Gastrocnemius medialis (tissue), 4 donors: ENCODE measurements at regions not wholly inside any gene's neighbourhood (a gene's known extent, or its start where the extent isn't known, plus 50 kb on each side); places are given as distances from the start of the nearest gene placed in this dataset.

Experiments
- ATAC-seq, 2 donors: fragments of 150-250 bp; one replicate each; pipeline ENCODE4 v1.9.1; 2016
- DNase-seq, 2 donors: peaks; one replicate each; pipeline ENCODE4 v3.0.0-alpha.2; 2019
- H3K27ac ChIP-seq, 4 donors: fragments of 200-600 bp; sonication (generic); 1 replicate in 1 of 4; 2 replicates in 3 of 4; pipeline ENCODE4 v1.5.1; 2016 to 2018; ENCODE audit warnings: mild to moderate bottlenecking in 2 of 4, moderate library complexity in 1 of 4
- H3K27me3 ChIP-seq, 3 donors: fragments of 200-600 bp; sonication (generic) in 2 of 3; 1 replicate in 1 of 3; 2 replicates in 2 of 3; pipeline versions ENCODE4 v1.5.1 to v1.6.0; 2016 to 2019; ENCODE audit warnings: mild to moderate bottlenecking in 1 of 3, moderate library complexity in 1 of 3
- H3K36me3 ChIP-seq, 2 donors: fragments of 200-600 bp; sonication (generic) in 1 of 2; one replicate each; pipeline ENCODE4 v1.5.1; 2017 to 2018
- H3K4me1 ChIP-seq, 2 donors: fragments of 200-600 bp; sonication (generic) in 1 of 2; one replicate each; pipeline ENCODE4 v1.5.1; 2016 to 2017; ENCODE audit warnings: mild to moderate bottlenecking in 2 of 2
- H3K4me3 ChIP-seq, 4 donors: fragments of 200-600 bp; sonication (generic) in 3 of 4; 1 replicate in 1 of 4; 2 replicates in 3 of 4; pipeline ENCODE4 v1.5.1; 2016 to 2019; ENCODE audit warnings: mild to moderate bottlenecking in 2 of 4
- H3K9me3 ChIP-seq, 3 donors: fragments of 200-600 bp; sonication (generic) in 2 of 3; 1 replicate in 1 of 3; 2 replicates in 2 of 3; pipeline ENCODE4 v1.5.1; 2016 to 2019
- POLR2A ChIP-seq, 2 donors: fragments of 450-650 bp; IDR thresholded peaks; one replicate each; pipeline ENCODE4 v1.6.1; 2017; ENCODE audit warnings: antibody characterized with exemption in 2 of 2, mild to moderate bottlenecking in 2 of 2, moderate library complexity in 2 of 2
- in situ Hi-C, 4 donors: fragments of 200-750 bp; cut with MboI; loops; one replicate each; pipeline versions ENCODE4 v1.15.0 to v1.8.0; 2017; ENCODE audit warnings: low sequenced_read_pairs in 4 of 4
- intact Hi-C: fragments of 100-400 bp; cut with DNase I; formaldehyde crosslinking; loops from one replicate; pipeline ENCODE4 v1.15.1; 2023; ENCODE audit warnings: low total_unique reads
- TF ChIP-seq, protein P1 (sequence below), 5 experiments: fragments of 450-650 bp in 3 of 5; fragments of 200-600 bp in 2 of 5; sonication (generic) in 2 of 5; IDR thresholded peaks in 4 of 5; conservative IDR thresholded peaks in 1 of 5; 1 replicate in 4 of 5; 2 replicates in 1 of 5; pipeline ENCODE4 v1.5.1; 2016 to 2019; ENCODE audit warnings: antibody characterized with exemption in 5 of 5, mild to moderate bottlenecking in 3 of 5, moderate library complexity in 3 of 5

DNA sequence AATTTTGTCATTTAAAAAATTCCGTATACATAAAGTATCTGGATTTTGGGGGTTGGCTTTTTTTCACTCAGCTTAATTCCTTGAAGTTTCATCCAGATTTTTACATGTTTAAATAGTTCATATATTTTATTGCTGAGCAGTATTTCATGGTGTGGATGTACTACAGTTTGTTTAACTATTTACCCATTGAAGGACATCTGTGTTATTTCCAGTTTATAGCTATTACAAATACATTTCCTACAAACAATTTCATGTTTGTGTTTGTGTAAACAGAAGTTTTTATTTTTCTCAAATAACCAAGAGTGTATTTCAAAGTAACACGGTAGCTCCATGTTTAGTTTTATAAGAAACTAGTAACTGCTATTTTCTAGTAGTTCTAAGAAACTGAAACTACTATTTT, 299.7 kb upstream of the ANO3 start:
- no peaks in the 10 kb centered on the region for H3K36me3 ChIP-seq
- no peaks in the 10 kb centered on the region for H3K27me3 ChIP-seq
- ATAC-seq (no peak), DNase-seq (no peak)
- no peak overlapping the region for H3K27ac ChIP-seq
- intact Hi-C loops (no loop called here), in situ Hi-C loops (no loop called here)
- no peak overlapping the region for H3K4me3 ChIP-seq
- no peaks in the 10 kb centered on the region for H3K4me1 ChIP-seq
- TF ChIP-seq POLR2A (IDR thresholded peaks at IDR 0.05): no peak
- TF ChIP-seq, protein P1, sequence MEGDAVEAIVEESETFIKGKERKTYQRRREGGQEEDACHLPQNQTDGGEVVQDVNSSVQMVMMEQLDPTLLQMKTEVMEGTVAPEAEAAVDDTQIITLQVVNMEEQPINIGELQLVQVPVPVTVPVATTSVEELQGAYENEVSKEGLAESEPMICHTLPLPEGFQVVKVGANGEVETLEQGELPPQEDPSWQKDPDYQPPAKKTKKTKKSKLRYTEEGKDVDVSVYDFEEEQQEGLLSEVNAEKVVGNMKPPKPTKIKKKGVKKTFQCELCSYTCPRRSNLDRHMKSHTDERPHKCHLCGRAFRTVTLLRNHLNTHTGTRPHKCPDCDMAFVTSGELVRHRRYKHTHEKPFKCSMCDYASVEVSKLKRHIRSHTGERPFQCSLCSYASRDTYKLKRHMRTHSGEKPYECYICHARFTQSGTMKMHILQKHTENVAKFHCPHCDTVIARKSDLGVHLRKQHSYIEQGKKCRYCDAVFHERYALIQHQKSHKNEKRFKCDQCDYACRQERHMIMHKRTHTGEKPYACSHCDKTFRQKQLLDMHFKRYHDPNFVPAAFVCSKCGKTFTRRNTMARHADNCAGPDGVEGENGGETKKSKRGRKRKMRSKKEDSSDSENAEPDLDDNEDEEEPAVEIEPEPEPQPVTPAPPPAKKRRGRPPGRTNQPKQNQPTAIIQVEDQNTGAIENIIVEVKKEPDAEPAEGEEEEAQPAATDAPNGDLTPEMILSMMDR (IDR thresholded peaks at IDR 0.05 in 4 of 5, conservative IDR thresholded peaks at IDR 0.05 in 1 of 5): no peak
- H3K9me3 ChIP-seq: no peaks in the 10 kb centered on the region

DNA sequence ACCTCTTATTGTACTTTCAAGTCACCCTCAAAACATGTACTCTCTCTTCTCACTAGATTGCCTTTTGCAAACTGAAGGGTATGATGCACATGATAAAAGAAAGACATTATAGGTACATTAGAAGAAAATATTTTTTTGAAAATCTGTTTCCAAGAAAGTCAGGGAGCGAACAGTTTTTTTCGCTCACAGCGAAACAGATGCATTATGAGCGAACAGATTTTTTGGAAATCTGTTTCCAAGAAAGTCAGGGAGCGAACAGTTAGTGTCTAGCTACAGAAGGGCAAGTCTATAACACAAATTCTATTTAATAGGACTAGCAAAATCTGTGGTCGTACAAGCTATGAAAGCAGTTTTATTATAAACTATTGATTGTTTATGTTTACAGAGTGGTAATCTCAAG, 296.2 kb upstream of the ANO3 start:
- in situ Hi-C loops: no loop called here
- intact Hi-C loops: no loop called here
- no peaks in the 10 kb centered on the region for H3K4me1 ChIP-seq
- TF ChIP-seq, protein P1 (IDR thresholded peaks at IDR 0.05 in 4 of 5, conservative IDR thresholded peaks at IDR 0.05 in 1 of 5): no peak
- TF ChIP-seq POLR2A (IDR thresholded peaks at IDR 0.05): no peak
- H3K4me3 ChIP-seq: no peak overlapping the region
- no peaks in the 10 kb centered on the region for H3K27me3 ChIP-seq
- DNase-seq: no peak
- no peaks in the 10 kb centered on the region for H3K9me3 ChIP-seq
- no peak for ATAC-seq
- no peak overlapping the region for H3K27ac ChIP-seq
- no peaks in the 10 kb centered on the region for H3K36me3 ChIP-seq

DNA sequence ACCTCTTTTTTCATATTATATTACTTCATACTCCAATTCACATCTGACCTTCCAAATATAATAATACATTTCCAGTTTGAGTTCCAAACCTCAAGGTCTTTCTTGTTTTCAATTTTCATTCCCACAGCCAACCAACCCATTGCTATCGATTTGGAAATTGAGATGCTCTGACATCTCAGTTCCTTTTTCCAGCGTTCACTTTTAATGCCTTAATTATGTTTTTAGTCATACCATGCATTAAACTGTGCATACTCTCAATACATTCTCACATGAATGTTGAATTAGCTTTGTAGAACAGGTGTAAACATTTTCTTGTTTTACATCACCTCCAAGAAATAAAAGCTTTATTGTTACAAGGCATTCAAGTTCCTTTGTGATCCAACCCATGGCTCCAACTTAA, 294.2 kb upstream of the ANO3 start:
- intact Hi-C loops: no loop called here
- no peaks in the 10 kb centered on the region for H3K36me3 ChIP-seq
- no peaks in the 10 kb centered on the region for H3K4me1 ChIP-seq
- H3K4me3 ChIP-seq: no peak overlapping the region
- H3K27me3 ChIP-seq: no peaks in the 10 kb centered on the region
- no peaks in the 10 kb centered on the region for H3K9me3 ChIP-seq
- H3K27ac ChIP-seq: no peak overlapping the region
- no peak for TF ChIP-seq POLR2A (IDR thresholded peaks at IDR 0.05)
- TF ChIP-seq, protein P1 (IDR thresholded peaks at IDR 0.05 in 4 of 5, conservative IDR thresholded peaks at IDR 0.05 in 1 of 5): no peak
- in situ Hi-C loops: no loop called here
- ATAC-seq (no peak), DNase-seq (no peak)

DNA sequence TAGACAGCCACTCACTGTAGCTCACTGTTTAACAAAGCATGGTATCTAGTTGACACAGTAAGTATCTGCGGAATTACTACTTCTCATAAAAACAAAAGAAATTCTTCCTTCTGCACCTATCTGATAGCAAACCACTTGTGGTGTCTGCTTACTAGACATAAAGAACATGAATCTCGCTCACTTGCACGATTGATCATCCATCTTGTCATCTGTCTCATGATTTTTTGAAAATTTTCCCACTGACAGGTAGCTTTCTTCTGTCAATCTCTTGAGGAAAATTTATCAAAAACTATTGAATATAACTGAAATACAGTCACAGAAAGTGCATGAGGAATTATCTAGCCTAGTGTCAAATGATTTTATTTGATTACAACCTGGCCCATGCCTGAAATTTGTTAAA, 291.6 kb upstream of the ANO3 start:
- Histone ChIP-seq H3K36me3 (no peaks in the 10 kb centered on the region), H3K9me3 (no peaks in the 10 kb centered on the region), H3K4me1 (no peaks in the 10 kb centered on the region), H3K4me3 (no peak overlapping the region), H3K27me3 (no peaks in the 10 kb centered on the region), H3K27ac (no peak overlapping the region)
- ATAC-seq (no peak), DNase-seq (no peak)
- intact Hi-C loops: no loop called here
- in situ Hi-C loops: no loop called here
- TF ChIP-seq POLR2A (IDR thresholded peaks at IDR 0.05): no peak
- TF ChIP-seq, protein P1 (IDR thresholded peaks at IDR 0.05 in 4 of 5, conservative IDR thresholded peaks at IDR 0.05 in 1 of 5): no peak

DNA sequence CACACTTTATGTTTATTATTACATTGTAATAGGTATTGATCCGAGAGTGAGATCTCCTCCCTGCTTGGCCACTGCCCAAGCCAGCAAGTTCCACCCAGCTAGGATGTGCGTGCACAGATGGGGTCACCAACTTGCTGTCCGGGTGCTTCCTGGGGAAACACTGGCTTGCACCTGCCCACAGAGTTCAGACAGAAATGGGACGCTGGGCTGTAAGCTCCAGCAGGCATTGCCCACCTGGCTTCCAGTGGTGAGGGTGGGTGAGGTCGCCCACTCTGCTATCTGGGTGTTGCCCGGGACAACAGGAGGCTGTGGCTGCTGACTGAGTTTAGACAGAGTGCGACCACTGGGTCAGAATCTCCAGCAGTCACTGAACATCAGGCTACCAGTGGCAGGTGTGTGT, 289.8 kb upstream of the ANO3 start:
- H3K9me3 ChIP-seq: no peaks in the 10 kb centered on the region
- no peak overlapping the region for H3K4me3 ChIP-seq
- no peaks in the 10 kb centered on the region for H3K4me1 ChIP-seq
- no peak overlapping the region for H3K27ac ChIP-seq
- intact Hi-C loops: no loop called here
- TF ChIP-seq POLR2A (IDR thresholded peaks at IDR 0.05): no peak
- TF ChIP-seq, protein P1 (IDR thresholded peaks at IDR 0.05 in 4 of 5, conservative IDR thresholded peaks at IDR 0.05 in 1 of 5): no peak
- H3K36me3 ChIP-seq: no peaks in the 10 kb centered on the region
- ATAC-seq (no peak), DNase-seq (no peak)
- in situ Hi-C loops: no loop called here
- H3K27me3 ChIP-seq: no peaks in the 10 kb centered on the region
